SK-N-SH (cell line): ENCODE measurements at regions not wholly inside any gene's neighbourhood (a gene's known extent, or its start where the extent isn't known, plus 50 kb on each side); places are given as distances from the start of the nearest gene placed in this dataset.

Experiments
- CTCF ChIA-PET: fragments of 300-600, 350-600 bp; formaldehyde crosslinking; extraction: SDS; loops from one replicate; lab custom pipeline; 2021; lab: Yijun Ruan, JAX
- POLR2A ChIA-PET: fragments of 350-600 bp; sonication (Branson Sonifier 250); formaldehyde crosslinking; extraction: SDS; loops from one replicate; lab custom pipeline; 2020; ENCODE audit warnings: antibody characterized with exemption, inconsistent platforms; lab: Yijun Ruan, JAX
- DNase-seq: peaks from one replicate; pipeline ENCODE4 v3.0.0; 2012
- H2AFZ ChIP-seq: fragments of 200-600 bp; sonication (generic); 2 replicates; pipeline ENCODE4 v1.8.1; 2016; ENCODE audit warnings: antibody characterized with exemption, mild to moderate bottlenecking, low read depth
- H3F3A ChIP-seq: fragments of 200-600 bp; sonication (generic); replicated peaks from 2 replicates; pipeline ENCODE3; 2016; ENCODE audit warnings: antibody characterized with exemption, mild to moderate bottlenecking; ENCODE audit not compliant: insufficient read depth
- H3K27ac ChIP-seq, 2 experiments: fragments of 200-500 bp in 1 of 2; fragments of 200-600 bp in 1 of 2; sonication (Bioruptor generic) in 1 of 2; sonication (generic), shearing (Covaris generic) in 1 of 2; 2 replicates each; pipeline versions ENCODE4 v1.5.1 to v1.6.1; 2014 to 2016; ENCODE audit warnings: low read depth in 2 of 2, inconsistent platforms in 1 of 2, low read length in 1 of 2, mild to moderate bottlenecking in 1 of 2, mixed read lengths in 1 of 2
- H3K27me3 ChIP-seq: fragments of 200-600 bp; sonication (generic), shearing (Covaris generic); 2 replicates; pipeline ENCODE4 v1.6.1; 2016; ENCODE audit warnings: mixed run types; ENCODE audit not compliant: insufficient read depth
- H3K36me3 ChIP-seq, 2 experiments: fragments of 200-500 bp in 1 of 2; fragments of 200-600 bp in 1 of 2; sonication (Bioruptor generic) in 1 of 2; sonication (generic) in 1 of 2; replicated peaks in 1 of 2; 2 replicates each; pipeline versions ENCODE3 to v1.5.1; 2014 to 2016; ENCODE audit warnings: low read length in 1 of 2, mild to moderate bottlenecking in 1 of 2; ENCODE audit not compliant: insufficient read depth in 2 of 2, control insufficient read depth in 1 of 2
- H3K4me1 ChIP-seq, 2 experiments: fragments of 200-500 bp in 1 of 2; fragments of 200-600 bp in 1 of 2; sonication (Bioruptor generic) in 1 of 2; sonication (generic), shearing (Covaris generic) in 1 of 2; 2 replicates each; pipeline versions ENCODE4 v1.5.1 to v1.6.1; 2014 to 2016; ENCODE audit warnings: low read depth in 1 of 2, low read length in 1 of 2, mixed run types in 1 of 2; ENCODE audit not compliant: insufficient read depth in 2 of 2, control insufficient read depth in 1 of 2
- H3K4me2 ChIP-seq: fragments of 200-600 bp; sonication (generic), shearing (Covaris generic); 2 replicates; pipeline ENCODE4 v1.6.1; 2017; ENCODE audit warnings: mixed run types
- H3K4me3 ChIP-seq, 2 experiments: fragments of 200-500 bp in 1 of 2; fragments of 200-600 bp in 1 of 2; sonication (Bioruptor generic) in 1 of 2; sonication (generic), shearing (Covaris generic) in 1 of 2; 2 replicates each; pipeline versions ENCODE4 v1.5.1 to v1.8.1; 2014 to 2016; ENCODE audit warnings: low read depth in 2 of 2, inconsistent platforms in 1 of 2, low read length in 1 of 2, mild to moderate bottlenecking in 1 of 2, mixed read lengths in 1 of 2, moderate library complexity in 1 of 2
- H3K79me2 ChIP-seq: fragments of 200-600 bp; sonication (generic); 2 replicates; pipeline ENCODE4 v1.8.1; 2017; ENCODE audit warnings: mild to moderate bottlenecking; ENCODE audit not compliant: insufficient read depth
- H3K9ac ChIP-seq: fragments of 200-600 bp; sonication (generic); 2 replicates; pipeline ENCODE4 v1.6.1; 2017; ENCODE audit warnings: mixed run types
- H3K9me2 ChIP-seq: fragments of 200-600 bp; sonication (generic); 2 replicates; pipeline ENCODE4 v1.6.1; 2017; ENCODE audit warnings: mixed run types
- H3K9me3 ChIP-seq: fragments of 200-600 bp; sonication (generic); 2 replicates; pipeline ENCODE4 v1.6.1; 2017; ENCODE audit warnings: mixed run types, mild to moderate bottlenecking, moderate library complexity
- H4K20me1 ChIP-seq: fragments of 200-600 bp; sonication (generic); 2 replicates; pipeline ENCODE4 v1.6.1; 2017; ENCODE audit warnings: mild to moderate bottlenecking, mixed run types; ENCODE audit not compliant: insufficient read depth
- CHD2 ChIP-seq: fragments of 150-350 bp; IDR thresholded peaks from 2 replicates; pipeline ENCODE4 v1.6.1; 2018; ENCODE audit warnings: low read length; ENCODE audit not compliant: partially characterized antibody
- CTCF ChIP-seq: fragments of 200-600 bp; sonication (generic); IDR thresholded peaks from 2 replicates; pipeline ENCODE4 v1.6.1; 2017; ENCODE audit warnings: antibody characterized with exemption, mild to moderate bottlenecking, moderate library complexity
- ELF1 ChIP-seq: IDR thresholded peaks from 2 replicates; pipeline ENCODE4 v1.4.0; 2012
- EP300 ChIP-seq, 2 experiments: IDR thresholded peaks; 2 replicates each; pipeline versions ENCODE4 v1.4.0 to v1.6.1; 2012; ENCODE audit warnings: borderline replicate concordance in 1 of 2, low read depth in 1 of 2, low read length in 1 of 2
- FOSL2 ChIP-seq: IDR thresholded peaks from 2 replicates; pipeline ENCODE4 v1.4.0; 2012; ENCODE audit warnings: low read depth, mild to moderate bottlenecking, moderate library complexity, borderline replicate concordance
- GABPA ChIP-seq: IDR thresholded peaks from 2 replicates; pipeline ENCODE4 v1.4.0; 2012; ENCODE audit warnings: low read depth, mild to moderate bottlenecking
- IRF3 ChIP-seq: fragments of 150-350 bp; IDR thresholded peaks from 2 replicates; pipeline ENCODE4 v1.6.1; 2016; ENCODE audit warnings: mild to moderate bottlenecking, low read depth, low read length
- JUND ChIP-seq: IDR thresholded peaks from 2 replicates; pipeline ENCODE4 v1.4.0; 2012
- MEF2A ChIP-seq: IDR thresholded peaks from 2 replicates; pipeline ENCODE4 v1.4.0; 2012; ENCODE audit warnings: low read depth, borderline replicate concordance
- MXI1 ChIP-seq: IDR thresholded peaks from 2 replicates; pipeline ENCODE4 v1.6.1; 2012; ENCODE audit warnings: mild to moderate bottlenecking, low read depth, low read length, improper control_type of control experiment
- NFIC ChIP-seq: IDR thresholded peaks from 2 replicates; pipeline ENCODE4 v1.4.0; 2012; ENCODE audit warnings: borderline replicate concordance
- RAD21 ChIP-seq: IDR thresholded peaks from 2 replicates; pipeline ENCODE4 v1.6.1; 2012; ENCODE audit warnings: mild to moderate bottlenecking, low read length
- RCOR1 ChIP-seq: fragments of 150-350 bp; IDR thresholded peaks from 2 replicates; pipeline ENCODE4 v1.6.1; 2017; ENCODE audit warnings: antibody characterized with exemption, low read length
- REST ChIP-seq: IDR thresholded peaks from 2 replicates; pipeline ENCODE4 v1.6.1; 2012; ENCODE audit warnings: mild to moderate bottlenecking, low read depth, low read length, moderate library complexity
- RXRA ChIP-seq: IDR thresholded peaks from 2 replicates; pipeline ENCODE4 v1.4.0; 2012; ENCODE audit warnings: low read depth, mild to moderate bottlenecking, borderline replicate concordance
- SMC3 ChIP-seq: IDR thresholded peaks from 2 replicates; pipeline ENCODE4 v1.6.1; 2012; ENCODE audit warnings: low read depth, low read length, improper control_type of control experiment
- TCF12 ChIP-seq: IDR thresholded peaks from 2 replicates; pipeline ENCODE4 v1.4.0; 2012
- TEAD4 ChIP-seq: IDR thresholded peaks from 2 replicates; pipeline ENCODE4 v1.4.0; 2012; ENCODE audit warnings: mild to moderate bottlenecking, borderline replicate concordance; ENCODE audit not compliant: insufficient read depth
- USF2 ChIP-seq: fragments of 150-350 bp; IDR thresholded peaks from 2 replicates; pipeline ENCODE4 v1.6.1; 2017; ENCODE audit warnings: antibody characterized with exemption, low read length, low read depth, borderline replicate concordance
- YY1 ChIP-seq: IDR thresholded peaks from 2 replicates; pipeline ENCODE4 v1.4.0; 2012; ENCODE audit warnings: low read depth, mild to moderate bottlenecking
- WGBS: methylation state at CpG from one replicate; pipeline ENCODE4 v1.1.6; 2017; ENCODE audit warnings: low lambda C conversion rate; 5-methylcytosine and 5-hydroxymethylcytosine counted together

- DNase-seq, result no peak
- Histone ChIP-seq H3K36me3 (no peaks in the 10 kb centered on the region), H3K9me3 (no peaks in the 10 kb centered on the region), H3K27ac (no peak overlapping the region), H3K9ac (no peak overlapping the region), H3K79me2 (no peaks in the 10 kb centered on the region), H3F3A (no peaks in the 10 kb centered on the region), H3K4me3 (no peak overlapping the region), H3K9me2 (no peaks in the 10 kb centered on the region), H3K27me3 (no peaks in the 10 kb centered on the region), H2AFZ (no peak overlapping the region), H3K4me1 (no peaks in the 10 kb centered on the region; a peak in 1 of 4 replicates), H4K20me1 (no peaks in the 10 kb centered on the region), H3K4me2 (no peak overlapping the region)
- CTCF ChIA-PET, result interaction anchor here (1.2 to 1.7 kb wide), 4 partner anchors 15 to 84 kb away, joined by 3 to 4 read pairs (median 4); no protein-coding TSS in a partner anchor
- POLR2A ChIA-PET, result no interaction called here
- TF ChIP-seq NFIC, result no peak
- no peak for TF ChIP-seq EP300 (IDR thresholded peaks at IDR 0.05; ENCODE audit: borderline replicate concordance in 1 of 2, low read depth in 1 of 2, low read length in 1 of 2)
- TF ChIP-seq FOSL2, result no peak
- TF ChIP-seq SMC3, result no peak
- TF ChIP-seq GABPA, result no peak
- TF ChIP-seq RAD21, result no peak
- TF ChIP-seq CHD2, result no peak
- no peak for TF ChIP-seq RXRA
- no peak for TF ChIP-seq RCOR1
- TF ChIP-seq MXI1, result no peak
- no peak for TF ChIP-seq TEAD4
- no peak for TF ChIP-seq JUND
- WGBS, result 70% methylated on average over 2 of the region's 2 CpGs
These were observed 175.0 kb downstream of the RFC3 start for GRCh38 chr13:33992881-33993336.

- no peak for TF ChIP-seq CTCF
- TF ChIP-seq EP300 (IDR thresholded peaks at IDR 0.05; ENCODE audit: borderline replicate concordance in 1 of 2, low read depth in 1 of 2, low read length in 1 of 2), result no peak
- TF ChIP-seq MXI1, result no peak
- no peak for TF ChIP-seq NFIC
- TF ChIP-seq TEAD4, result no peak
- no peak for TF ChIP-seq YY1
- TF ChIP-seq IRF3, result no peak
- TF ChIP-seq MEF2A, result no peak
- TF ChIP-seq ELF1, result no peak
- TF ChIP-seq SMC3, result no peak
- TF ChIP-seq TCF12, result no peak
- TF ChIP-seq RXRA, result no peak
- TF ChIP-seq USF2, result no peak
- no peak for TF ChIP-seq REST
- TF ChIP-seq, all 33 proteins: peak for 0
- POLR2A ChIA-PET, result no interaction called here
- WGBS, result 91% methylated on average over 3 of the region's 3 CpGs
These were observed 176.2 kb downstream of the RFC3 start for GRCh38 chr13:33994198-33994597.

More at GRCh38 chr13:33994198-33994597, 176.2 kb downstream of the RFC3 start:
- H3K27ac ChIP-seq, result no peak overlapping the region
- no peaks in the 10 kb centered on the region for H4K20me1 ChIP-seq
- no peaks in the 10 kb centered on the region for H3K9me3 ChIP-seq
- H3F3A ChIP-seq, result no peaks in the 10 kb centered on the region
- CTCF ChIA-PET, result no interaction called here
- H3K79me2 ChIP-seq, result no peaks in the 10 kb centered on the region
- no peak overlapping the region for H3K9ac ChIP-seq
- no peaks in the 10 kb centered on the region for H3K27me3 ChIP-seq
- DNase-seq, result no peak
- H3K4me2 ChIP-seq, result no peak overlapping the region
- H3K36me3 ChIP-seq, result no peaks in the 10 kb centered on the region
- no peaks in the 10 kb centered on the region; a peak in 1 of 4 replicates for H3K4me1 ChIP-seq
- H2AFZ ChIP-seq, result no peak overlapping the region
- H3K9me2 ChIP-seq, result no peaks in the 10 kb centered on the region
- H3K4me3 ChIP-seq, result no peak overlapping the region
